A549 (cell line): ENCODE measurements at regions not wholly inside any gene's neighbourhood (a gene's known extent, or its start where the extent isn't known, plus 50 kb on each side); places are given as distances from the start of the nearest gene placed in this dataset.

Source experiments
- ATAC-seq, 2 experiments: fragments of 200-7000 bp in 1 of 2; fragments of >200 bp in 1 of 2; cut with Nextera tagmentation in 1 of 2; cut with Tn5 transposase in 1 of 2; 3 replicates each; pipeline versions ENCODE4 v1.8.0 to v1.9.1; 2018 to 2020; ENCODE audit warnings: mild to moderate bottlenecking in 1 of 2, moderate library complexity in 1 of 2
- CTCF ChIA-PET: fragments of 300-600 bp; sonication (Branson Sonifier 250); formaldehyde crosslinking; extraction: SDS; loops from one replicate; lab custom pipeline; 2021; ENCODE audit warnings: antibody characterized with exemption, inconsistent platforms; lab: Yijun Ruan, JAX
- POLR2A ChIA-PET: fragments of 350-600 bp; formaldehyde crosslinking; extraction: SDS; loops from one replicate; lab custom pipeline; 2021; ENCODE audit warnings: antibody characterized with exemption, inconsistent platforms; lab: Yijun Ruan, JAX
- DNase-seq, 2 experiments: peaks; one replicate each; pipeline versions ENCODE4 v3.0.0 to v3.0.0-alpha.2; 2011 to 2016; ENCODE audit warnings: low read depth in 1 of 2, low spot score in 1 of 2
- FAIRE-seq: peaks from 2 replicates; lab custom pipeline; 2011; peaks lifted over from hg19 to GRCh38; lab: Jason Lieb, UNC
- H3K27ac ChIP-seq, 2 experiments: fragments of >200 bp; sonication (Bioruptor Twin); formaldehyde crosslinking; 3 replicates each; pipeline ENCODE4 v1.5.1; 2016 to 2017
- H3K4me1 ChIP-seq: fragments of >200 bp; sonication (Bioruptor Twin); formaldehyde crosslinking; 3 replicates; pipeline ENCODE4 v1.6.1; 2016
- H3K4me2 ChIP-seq: fragments of >200 bp; sonication (Bioruptor Twin); formaldehyde crosslinking; 3 replicates; pipeline ENCODE4 v1.6.1; 2016
- H3K4me3 ChIP-seq: fragments of >200 bp; sonication (Bioruptor Twin); formaldehyde crosslinking; 3 replicates; pipeline ENCODE4 v1.5.1; 2016
- H3K9me3 ChIP-seq: fragments of >200 bp; sonication (Bioruptor Twin); formaldehyde crosslinking; 3 replicates; pipeline ENCODE4 v1.6.1; 2016
- BCL3 ChIP-seq: fragments of >200 bp; sonication (Bioruptor Twin); formaldehyde crosslinking; IDR thresholded peaks from 3 replicates; pipeline ENCODE4 v1.6.1; 2016
- CBX8 ChIP-seq: fragments of 200-600 bp; sonication (generic); IDR thresholded peaks from 2 replicates; pipeline ENCODE4 v1.6.1; 2016
- CEBPB ChIP-seq, 2 experiments: fragments of >200 bp in 1 of 2; sonication (Bioruptor Twin) in 1 of 2; formaldehyde crosslinking in 1 of 2; IDR thresholded peaks; 2 replicates each; pipeline ENCODE4 v1.6.1; 2012 to 2016
- CHD4 ChIP-seq: fragments of 200-600 bp; sonication (generic); IDR thresholded peaks from 2 replicates; pipeline ENCODE4 v1.6.1; 2016; ENCODE audit warnings: antibody characterized with exemption, mild to moderate bottlenecking, borderline replicate concordance
- CTCF ChIP-seq: fragments of >200 bp; sonication (Bioruptor Twin); formaldehyde crosslinking; IDR thresholded peaks from 3 replicates; pipeline ENCODE4 v1.5.1; 2016
- EHF ChIP-seq: fragments of 250-450 bp; sonication (Bioruptor Pico); IDR thresholded peaks from 2 replicates; pipeline ENCODE4 v1.5.0; 2020; ENCODE audit warnings: mild to moderate bottlenecking
- EHMT2 ChIP-seq: fragments of 200-600 bp; sonication (generic); IDR thresholded peaks from 2 replicates; pipeline ENCODE4 v1.6.1; 2016; ENCODE audit warnings: antibody characterized with exemption, low read depth, mild to moderate bottlenecking, moderate library complexity
- FOSL2 ChIP-seq, 2 experiments: fragments of 450-650 bp in 1 of 2; fragments of >200 bp in 1 of 2; sonication (Bioruptor Twin) in 1 of 2; formaldehyde crosslinking; IDR thresholded peaks; 2 replicates each; pipeline versions ENCODE4 v1.5.0 to v1.6.1; 2016 to 2020; ENCODE audit warnings: mild to moderate bottlenecking in 1 of 2, moderate library complexity in 1 of 2
- FOXS1 ChIP-seq: fragments of 250-450 bp; sonication (Bioruptor Pico); IDR thresholded peaks from 2 replicates; pipeline ENCODE4 v1.5.0; 2020; ENCODE audit warnings: mild to moderate bottlenecking, moderate library complexity
- HES2 ChIP-seq: fragments of >200 bp; sonication (Bioruptor Twin); formaldehyde crosslinking; IDR thresholded peaks from 2 replicates; pipeline ENCODE4 v1.6.1; 2016
- HEYL ChIP-seq: fragments of 250-450 bp; sonication (Bioruptor Pico); IDR thresholded peaks from 2 replicates; pipeline ENCODE4 v1.8.0; 2021; ENCODE audit warnings: mild to moderate bottlenecking, moderate library complexity
- HMGXB4 ChIP-seq: fragments of 250-450 bp; sonication (Bioruptor Pico); IDR thresholded peaks from 2 replicates; pipeline ENCODE4 v1.5.0; 2021; ENCODE audit warnings: mild to moderate bottlenecking, moderate library complexity, borderline replicate concordance
- HOXB13 ChIP-seq: fragments of 250-450 bp; sonication (Bioruptor Pico); IDR thresholded peaks from 2 replicates; pipeline ENCODE4 v1.5.0; 2020; ENCODE audit warnings: low read depth, mild to moderate bottlenecking, moderate library complexity
- JUNB ChIP-seq: fragments of >200 bp; sonication (Bioruptor Twin); formaldehyde crosslinking; IDR thresholded peaks from 2 replicates; pipeline ENCODE4 v1.6.1; 2016
- KDM1A ChIP-seq: fragments of 200-600 bp; sonication (generic); IDR thresholded peaks from 2 replicates; pipeline ENCODE4 v1.6.1; 2016; ENCODE audit warnings: low read depth, mild to moderate bottlenecking
- MAX ChIP-seq: IDR thresholded peaks from 2 replicates; pipeline ENCODE4 v1.6.1; 2012
- NFE2L2 ChIP-seq: fragments of 150-350 bp; conservative IDR thresholded peaks from 2 replicates; pipeline ENCODE4 v1.6.1; 2014; ENCODE audit warnings: low read length
- PBX3 ChIP-seq: IDR thresholded peaks from 2 replicates; pipeline ENCODE4 v1.6.1; 2012
- PHF8 ChIP-seq: fragments of 200-600 bp; sonication (generic); IDR thresholded peaks from 2 replicates; pipeline ENCODE4 v1.6.1; 2016; ENCODE audit warnings: low read depth, mild to moderate bottlenecking, antibody characterized with exemption, moderate library complexity, borderline replicate concordance
- POLR2A ChIP-seq: IDR thresholded peaks from 2 replicates; pipeline ENCODE4 v1.6.1; 2012; ENCODE audit warnings: mild to moderate bottlenecking, low read length
- POLR2AphosphoS2 ChIP-seq: conservative IDR thresholded peaks from 2 replicates; pipeline ENCODE4 v1.6.1; 2012; ENCODE audit warnings: low read length, improper control_type of control experiment, inconsistent platforms
- RNF2 ChIP-seq: fragments of 200-600 bp; sonication (generic); IDR thresholded peaks from 2 replicates; pipeline ENCODE4 v1.6.1; 2016; ENCODE audit warnings: low read depth, mild to moderate bottlenecking, antibody characterized with exemption, moderate library complexity, borderline replicate concordance
- SREBF2 ChIP-seq: fragments of 450-650 bp; IDR thresholded peaks from 2 replicates; pipeline ENCODE4 v1.6.1; 2014; ENCODE audit warnings: mild to moderate bottlenecking, moderate library complexity
- TP53 ChIP-seq: fragments of 250-450 bp; sonication (Bioruptor Pico); IDR thresholded peaks from 2 replicates; pipeline ENCODE4 v1.5.0; 2021; ENCODE audit warnings: mild to moderate bottlenecking, moderate library complexity
- ZC3H11A ChIP-seq: fragments of 450-650 bp; IDR thresholded peaks from 2 replicates; pipeline ENCODE4 v1.6.1; 2014; ENCODE audit warnings: antibody characterized with exemption, mild to moderate bottlenecking
- ZFP36 ChIP-seq: fragments of 450-650 bp; IDR thresholded peaks from 2 replicates; pipeline ENCODE4 v1.6.1; 2014; ENCODE audit warnings: borderline replicate concordance; ENCODE audit not compliant: partially characterized antibody
- ZNF302 ChIP-seq: fragments of 250-450 bp; sonication (Bioruptor Pico); IDR thresholded peaks from 2 replicates; pipeline ENCODE4 v1.9.0; 2021; ENCODE audit warnings: inconsistent platforms, mild to moderate bottlenecking, moderate library complexity
- ZSCAN20 ChIP-seq: fragments of 250-450 bp; sonication (Bioruptor Pico); IDR thresholded peaks from 2 replicates; pipeline ENCODE4 v1.8.0; 2022; ENCODE audit warnings: mild to moderate bottlenecking, moderate library complexity
- WGBS: methylation state at CpG from one replicate; pipeline ENCODE4 v1.1.6; 2017; ENCODE audit errors: missing lambda C conversion rate; 5-methylcytosine and 5-hydroxymethylcytosine counted together

GRCh38 chr2:128502200-128502599, 183.5 kb upstream of the HS6ST1 start:
- ChIA-PET POLR2A (no interaction called here), CTCF (no interaction called here)
- H3K4me1 ChIP-seq, result no peaks in the 10 kb centered on the region
- H3K27ac ChIP-seq, result no peak overlapping the region
- H3K9me3 ChIP-seq, result no peaks in the 10 kb centered on the region
- H3K4me3 ChIP-seq, result no peak overlapping the region
- DNase-seq, result no peak
- TF ChIP-seq HEYL (CRISPR knock-in tag) (no peak), CEBPB (IDR thresholded peaks at IDR 0.05) (no peak), ZFP36 (no peak), ZC3H11A (no peak), RNF2 (no peak), PBX3 (no peak), PHF8 (no peak), KDM1A (no peak), FOSL2 (IDR thresholded peaks at IDR 0.05) (no peak), FOSL2 (CRISPR knock-in tag; IDR thresholded peaks at IDR 0.05) (no peak), HES2 (no peak), MAX (no peak), ZNF302 (CRISPR knock-in tag) (no peak), POLR2A (no peak)
- WGBS, result 43% methylated on average over 8 of the region's 8 CpGs
- no peak overlapping the region for H3K4me2 ChIP-seq
- no peak for FAIRE-seq
- ATAC-seq, result no peak

GRCh38 chr2:128502638-128503246, 184.1 kb upstream of the HS6ST1 start:
- DNase-seq, result no peak
- H3K4me1 ChIP-seq, result no peaks in the 10 kb centered on the region
- no peak overlapping the region for H3K27ac ChIP-seq
- ChIA-PET POLR2A (no interaction called here), CTCF (no interaction called here)
- TF ChIP-seq FOSL2 (IDR thresholded peaks at IDR 0.05) (no peak), FOSL2 (CRISPR knock-in tag; IDR thresholded peaks at IDR 0.05) (no peak), CHD4 (no peak), HEYL (CRISPR knock-in tag) (no peak), BCL3 (no peak), EHMT2 (no peak)
- 45% methylated on average over 12 of the region's 12 CpGs for WGBS
- no peak overlapping the region for H3K4me2 ChIP-seq
- no peak for ATAC-seq
- no peak for FAIRE-seq
- no peak overlapping the region for H3K4me3 ChIP-seq
- no peaks in the 10 kb centered on the region for H3K9me3 ChIP-seq

DNA sequence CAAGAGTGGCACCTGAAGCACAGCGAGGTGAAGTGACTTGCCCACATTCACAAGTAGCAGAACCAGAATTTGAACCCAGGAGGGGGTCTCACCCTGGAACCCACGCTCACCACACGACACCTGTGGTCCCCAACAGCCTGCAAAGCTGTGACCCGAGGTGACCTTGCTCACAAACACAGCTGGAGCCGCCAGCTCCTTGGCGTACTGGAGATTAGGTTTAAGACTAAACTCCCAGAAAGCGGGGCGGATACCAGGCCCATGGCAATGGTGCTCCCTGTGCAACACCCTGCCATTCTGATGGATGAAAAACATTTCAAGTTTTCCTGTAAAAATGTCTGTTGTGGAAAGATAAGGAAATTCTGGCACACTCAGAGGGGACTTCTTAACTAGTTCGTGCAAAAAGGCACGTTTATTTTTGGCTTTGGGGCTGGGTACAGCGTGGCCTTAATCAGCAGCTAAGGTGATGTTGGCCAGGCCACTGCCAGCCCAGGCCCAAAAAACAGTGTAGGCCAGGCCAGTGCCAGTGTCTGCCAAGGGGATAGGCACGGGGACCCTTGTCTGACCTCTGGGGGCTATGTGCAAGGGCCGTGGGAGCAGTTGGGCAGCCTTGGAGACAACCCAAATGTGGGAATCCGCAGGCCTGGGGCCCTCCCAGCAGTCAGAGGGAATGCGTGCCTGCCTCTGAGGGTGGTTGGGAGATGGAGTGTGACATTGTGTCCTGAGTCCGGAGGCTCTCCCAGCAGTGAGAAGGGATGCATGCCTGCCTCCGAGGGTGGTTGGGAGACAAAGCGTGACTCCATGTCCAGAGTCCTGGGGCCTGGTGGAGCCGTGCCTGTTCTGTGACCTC, 185.0 kb upstream of the HS6ST1 start:
- ChIA-PET CTCF (no interaction called here), POLR2A (no interaction called here)
- Histone ChIP-seq H3K4me2 (no peak overlapping the region), H3K27ac (no peak overlapping the region), H3K4me3 (no peak overlapping the region), H3K9me3 (peaks cover under 1% of the 10 kb centered on the region; the same call in 1 of the 3 replicates), H3K4me1 (no peaks in the 10 kb centered on the region)
- DNase-seq (no peak), FAIRE-seq (no peak), ATAC-seq (no peak)
- 44% methylated on average over 15 of the region's 19 CpGs for WGBS
- TF ChIP-seq POLR2AphosphoS2 (no peak), JUNB (no peak), HOXB13 (CRISPR knock-in tag) (no peak), TP53 (CRISPR knock-in tag) (no peak), NFE2L2 (no peak), CBX8 (no peak), ZSCAN20 (CRISPR knock-in tag) (no peak), HMGXB4 (no peak), CTCF (no peak), FOXS1 (CRISPR knock-in tag) (no peak), EHF (CRISPR knock-in tag) (no peak), SREBF2 (no peak), RNF2 (no peak)
